ENCODE measurements at regions not wholly inside any gene's neighbourhood (a gene's known extent, or its start where the extent isn't known, plus 50 kb on each side); places are given as distances from the start of the nearest gene placed in this dataset.

- no peak for TF ChIP-seq CTCF (IDR thresholded peaks at IDR 0.05; ENCODE audit: poor library complexity)
- no peak for TF ChIP-seq EZH2phosphoT487 (IDR thresholded peaks at IDR 0.05; ENCODE audit: low read depth, severe bottlenecking, unreplicated experiment)
Measured at GRCh38 chr3:154060238-154061000, 60.8 kb upstream of the ARHGEF26 start.
